Right renal pelvis (tissue), 4 donors: ENCODE measurements at regions not wholly inside any gene's neighbourhood (a gene's known extent, or its start where the extent isn't known, plus 50 kb on each side); places are given as distances from the start of the nearest gene placed in this dataset.

Source experiments
- DNase-seq, 4 donors: peaks; one replicate each; pipeline ENCODE4 v3.0.0-alpha.2; 2013; ENCODE audit warnings: low read depth in 4 of 4, low spot score in 3 of 4, missing footprints in 1 of 4

DNA sequence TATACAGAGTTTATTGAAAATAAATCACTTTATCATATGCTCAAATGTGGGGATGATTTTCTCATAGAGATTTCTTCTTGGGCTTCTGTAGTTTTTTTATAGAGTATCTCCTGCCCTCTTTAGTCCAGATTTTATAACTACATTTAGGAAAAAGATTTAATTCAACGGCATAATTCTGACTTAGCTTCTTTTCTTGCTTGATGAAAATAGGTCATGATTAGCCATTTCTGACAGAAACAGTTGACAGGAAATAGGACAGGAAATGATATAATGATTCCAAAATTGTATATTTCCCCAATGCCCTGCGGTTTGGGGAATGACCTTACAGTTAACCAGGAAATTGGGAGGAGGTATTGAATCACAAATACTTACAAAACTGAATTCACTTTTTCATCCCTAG lies 1531.9 kb upstream of the ACVR2A start:
- DNase-seq = peak in 1 of 4 donors; percentile 36

DNA sequence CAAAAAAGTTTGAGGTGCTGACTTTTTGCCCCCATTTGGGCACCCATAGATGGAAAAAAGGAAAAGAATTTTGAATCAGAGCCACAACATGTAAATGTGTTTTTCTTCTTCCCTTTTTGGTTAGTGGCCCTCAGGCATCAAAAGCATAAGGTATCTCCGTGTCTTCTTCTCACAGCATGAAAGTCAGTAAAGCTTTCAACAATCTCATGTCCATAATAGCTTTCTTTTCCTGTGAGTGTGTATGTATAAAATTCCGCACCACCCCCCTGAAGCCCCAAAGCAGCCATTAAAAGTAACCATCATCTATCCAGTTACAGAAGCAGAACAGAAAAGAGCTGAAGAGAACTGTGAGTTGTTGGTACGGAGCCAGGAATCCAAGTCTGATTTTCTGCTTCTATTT lies 1539.7 kb upstream of the ACVR2A start:
- no peak for DNase-seq

DNA sequence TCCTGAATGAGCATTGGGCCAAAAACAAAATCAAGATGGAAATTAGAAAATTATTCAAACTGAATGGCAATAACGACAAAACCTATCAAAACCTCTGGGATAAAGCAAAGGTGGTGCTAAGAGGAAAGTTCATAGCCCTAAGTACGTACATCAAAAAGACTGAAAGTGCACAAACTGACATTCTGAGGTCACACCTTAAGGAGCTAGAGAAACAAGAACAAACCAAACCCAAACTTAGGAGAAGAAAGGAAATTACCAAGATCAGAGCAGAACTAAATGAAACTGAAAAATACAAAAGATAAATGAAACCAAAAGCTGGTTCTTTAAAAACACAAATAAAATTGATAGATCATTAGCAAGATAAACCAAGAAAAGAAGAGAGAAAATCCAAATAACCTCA lies 1543.5 kb upstream of the ACVR2A start:
- no peak for DNase-seq

DNA sequence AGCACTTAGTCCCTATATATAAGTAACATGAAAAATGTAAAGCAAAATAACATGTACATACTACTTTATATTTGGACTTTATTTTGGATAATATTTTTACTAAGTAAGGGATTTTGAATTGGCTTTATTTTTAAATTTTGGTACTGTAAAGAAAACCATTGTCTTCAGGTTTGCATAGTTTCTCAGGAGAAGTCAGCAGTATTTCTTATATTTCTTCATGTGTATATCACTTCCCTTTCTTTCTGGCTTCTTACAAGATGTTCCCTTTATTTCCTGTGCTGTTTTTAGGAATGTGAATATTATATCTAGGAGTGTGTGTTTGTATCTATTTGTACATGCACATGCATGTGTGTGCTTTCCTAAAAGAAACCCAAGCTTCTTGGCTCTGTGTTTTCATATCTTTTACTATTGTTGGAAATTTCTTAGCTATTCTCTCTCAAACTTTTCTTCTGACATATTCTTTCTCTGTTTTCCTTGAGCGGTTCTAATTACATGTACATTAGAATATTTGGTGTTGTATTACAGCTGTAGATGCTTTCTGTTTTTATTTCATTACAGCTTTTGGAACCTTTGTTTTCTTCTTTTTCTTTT lies 1549.7 kb upstream of the ACVR2A start:
- DNase-seq = no peak

DNA sequence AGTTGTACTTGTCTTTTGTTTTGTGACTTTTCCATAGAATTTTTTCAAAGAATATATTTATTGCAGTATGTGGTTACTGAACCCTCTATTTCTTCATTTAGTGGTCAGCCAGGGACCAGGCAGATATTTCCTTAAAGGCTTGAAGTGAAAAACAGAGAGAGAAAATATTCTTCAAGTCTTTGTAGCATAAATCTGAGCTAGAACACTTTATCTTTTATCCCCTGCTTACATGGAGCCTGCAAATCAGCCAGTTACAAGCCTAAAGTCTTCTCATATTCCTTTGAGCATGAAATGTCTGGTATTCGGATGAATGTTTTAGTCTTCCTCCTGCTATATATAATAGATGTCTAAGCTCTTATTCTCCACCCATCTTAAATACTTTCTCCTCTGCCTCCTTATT lies 1557.5 kb upstream of the ACVR2A start:
- DNase-seq = no peak

DNA sequence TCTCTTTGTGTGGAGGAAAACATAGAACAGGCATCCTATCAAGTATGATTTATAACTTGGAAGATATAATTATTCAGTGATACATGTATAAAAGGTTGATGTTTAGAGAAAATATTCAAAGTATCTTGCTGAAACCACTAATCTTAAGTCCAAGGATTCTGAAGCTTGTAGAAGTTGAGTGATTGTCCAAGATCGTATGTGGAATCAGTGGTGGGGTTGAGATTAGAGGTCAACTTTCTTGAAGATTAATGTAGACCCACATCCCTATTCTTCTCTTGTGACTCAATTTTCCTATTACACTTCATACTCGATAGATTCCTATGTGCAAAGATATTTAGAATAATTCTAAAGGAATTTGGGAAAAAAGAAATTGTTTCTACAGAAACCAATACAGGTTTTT lies 1565.9 kb upstream of the ACVR2A start:
- DNase-seq = no peak

DNA sequence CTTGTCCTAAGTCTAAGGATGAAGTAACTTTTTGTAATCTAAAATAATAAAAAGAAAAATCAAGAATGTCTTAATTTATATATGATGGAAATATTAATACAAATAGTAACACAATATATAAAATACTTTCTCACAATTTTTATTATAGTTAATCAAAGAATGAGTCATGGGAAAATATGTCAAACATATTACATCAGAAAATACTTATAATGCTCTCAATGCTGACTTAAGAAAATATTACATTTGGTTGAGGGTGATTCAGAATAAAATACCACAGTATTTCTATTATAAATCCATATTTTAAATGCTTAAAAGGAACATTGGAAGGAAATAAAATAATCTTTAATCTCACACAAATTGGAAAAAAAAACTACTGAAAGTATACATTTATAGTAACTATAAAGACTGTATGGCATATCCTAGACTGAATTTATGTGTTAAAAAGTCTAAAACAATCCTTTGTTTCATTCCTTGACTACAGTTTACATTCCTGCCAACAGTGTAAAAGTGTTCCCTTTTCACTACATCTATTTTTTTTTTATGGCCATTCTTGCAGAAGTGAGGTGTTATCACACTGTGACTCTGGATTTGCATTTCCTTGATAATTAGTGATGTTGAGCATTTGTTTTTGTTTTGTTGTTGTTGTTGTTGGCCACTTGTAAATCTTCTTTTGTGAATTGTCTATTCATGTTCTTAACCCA lies 1573.5 kb upstream of the ACVR2A start:
- no peak for DNase-seq

DNA sequence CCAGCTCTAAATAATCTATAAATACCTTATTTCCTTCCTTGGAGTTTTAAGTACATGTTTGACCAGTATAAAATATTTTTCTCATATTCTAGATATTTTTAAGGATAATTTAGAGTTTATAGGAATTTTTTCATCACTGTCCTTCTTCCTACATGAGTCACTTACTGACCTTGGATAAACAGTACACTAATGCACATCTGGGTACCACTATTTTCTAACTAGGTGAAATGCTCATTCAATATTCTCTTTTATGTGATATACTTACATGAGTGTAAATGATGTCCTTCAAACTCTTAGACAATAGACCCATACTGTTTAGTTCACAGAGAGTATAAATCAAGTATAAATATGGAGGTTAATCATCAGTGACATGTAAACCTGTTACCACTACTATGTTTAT lies 1574.2 kb upstream of the ACVR2A start:
- no peak for DNase-seq

DNA sequence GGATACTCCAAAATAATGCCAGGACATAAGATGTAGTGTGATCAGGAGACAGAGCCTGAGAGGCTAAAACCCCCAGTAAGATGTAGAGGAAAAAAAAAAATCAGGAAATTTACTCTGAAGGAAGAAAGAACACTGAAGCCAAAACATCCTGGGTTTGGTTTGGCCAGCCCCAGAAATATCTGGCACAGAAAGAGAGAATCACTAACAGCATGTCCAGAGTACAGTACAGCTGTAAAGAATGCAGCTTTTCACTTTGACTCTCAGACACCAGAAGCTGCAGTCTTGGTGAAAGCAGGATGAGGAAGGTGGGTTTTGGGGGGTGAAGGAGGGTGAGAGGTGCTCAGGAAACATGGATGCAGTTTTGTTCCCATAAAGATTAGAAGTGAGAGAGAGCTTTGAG lies 1577.7 kb upstream of the ACVR2A start:
- no peak for DNase-seq

DNA sequence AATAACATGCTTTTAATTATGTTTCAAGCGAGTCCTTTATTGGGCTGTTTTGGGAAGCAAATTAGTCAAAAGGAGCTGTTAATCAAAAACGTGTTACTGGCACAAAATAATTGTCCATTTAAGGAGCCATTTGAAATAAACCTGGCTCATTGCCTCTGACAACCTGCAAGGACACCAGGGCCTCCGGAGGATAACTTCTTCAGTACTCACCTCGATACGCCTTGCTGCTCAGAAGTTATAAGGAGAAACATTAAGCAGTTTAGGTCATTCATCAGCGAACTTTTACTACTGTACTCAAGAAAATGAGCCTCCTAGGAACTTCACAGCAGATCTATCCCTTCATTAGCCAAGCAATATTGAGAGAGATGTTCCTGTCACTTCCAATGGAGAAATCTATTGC lies 1579.2 kb upstream of the ACVR2A start:
- no peak for DNase-seq

DNA sequence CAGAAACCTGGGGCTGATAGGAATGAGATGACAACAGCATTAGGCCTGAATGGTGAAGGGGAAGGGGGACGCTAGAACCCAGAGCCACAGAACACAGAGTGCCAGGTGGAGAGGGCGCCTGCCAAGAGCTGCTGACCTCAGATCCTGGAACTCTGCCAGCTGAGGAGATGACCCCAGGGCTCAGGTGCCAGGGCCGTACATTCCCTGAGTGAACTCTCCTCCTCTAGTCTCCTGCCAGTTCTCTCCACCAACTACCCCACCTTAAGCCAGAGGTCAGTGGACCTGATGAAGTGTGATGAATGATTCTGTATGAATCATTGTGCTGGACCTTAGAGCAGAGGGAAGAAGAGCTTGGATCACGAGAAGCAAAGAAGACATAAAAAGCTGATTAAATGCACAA lies 1582.2 kb upstream of the ACVR2A start:
- DNase-seq = no peak

DNA sequence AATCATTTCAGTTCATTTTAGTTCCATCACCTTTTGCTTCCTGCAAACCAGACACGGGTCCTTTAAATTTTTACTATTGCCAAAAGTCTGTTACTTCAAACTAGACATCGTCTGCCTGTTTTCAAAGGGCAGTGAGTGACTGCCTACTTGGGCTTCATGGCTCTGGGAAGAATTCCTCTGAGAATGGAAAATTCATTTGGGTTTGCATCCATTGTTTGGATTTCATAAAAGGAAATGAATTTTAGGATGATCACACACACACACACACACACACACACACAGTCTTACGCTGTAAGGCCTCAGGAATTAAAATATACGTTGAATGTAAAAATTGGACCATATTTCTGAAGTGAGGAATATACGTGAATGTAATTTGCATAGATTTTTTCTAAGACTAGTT lies 1584.3 kb upstream of the ACVR2A start:
- DNase-seq = no peak

DNA sequence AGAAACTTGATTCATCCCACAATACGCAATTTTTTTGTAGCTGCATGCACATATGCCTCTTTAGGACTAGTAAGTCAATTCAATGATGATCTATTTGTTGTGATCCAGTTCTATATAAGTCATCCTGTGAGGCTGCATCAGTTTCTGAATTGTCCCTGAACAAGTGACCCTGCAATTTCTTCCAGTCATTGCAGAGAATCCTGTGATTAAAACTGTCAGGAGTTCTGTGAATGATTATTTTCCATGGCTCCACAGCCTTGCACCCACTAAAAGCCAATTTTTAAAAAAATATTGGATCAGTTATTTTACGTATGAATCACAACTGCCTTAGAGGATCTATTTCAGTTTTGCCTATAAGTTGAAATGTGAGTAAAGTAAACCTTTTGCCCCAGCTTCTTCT lies 1585.0 kb upstream of the ACVR2A start:
- no peak for DNase-seq

DNA sequence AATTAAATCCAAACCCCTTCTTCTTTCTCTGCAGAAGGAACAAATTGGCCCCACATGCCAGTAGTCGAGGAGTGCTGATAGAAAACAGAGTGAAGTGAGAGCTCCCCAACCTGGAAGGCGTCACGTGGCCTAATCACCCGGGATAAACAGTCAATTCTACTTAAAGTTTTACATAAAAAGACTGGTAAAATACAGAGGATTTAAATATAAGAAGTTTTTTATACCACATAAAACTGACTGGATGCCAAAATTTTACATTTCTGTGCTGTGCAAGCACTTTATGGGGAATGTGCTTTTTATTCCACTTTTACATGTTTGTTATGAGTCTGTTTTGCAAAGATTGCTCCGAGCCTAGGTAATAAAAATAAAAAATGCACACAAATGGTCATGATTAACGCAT lies 1586.8 kb upstream of the ACVR2A start:
- DNase-seq = no peak

DNA sequence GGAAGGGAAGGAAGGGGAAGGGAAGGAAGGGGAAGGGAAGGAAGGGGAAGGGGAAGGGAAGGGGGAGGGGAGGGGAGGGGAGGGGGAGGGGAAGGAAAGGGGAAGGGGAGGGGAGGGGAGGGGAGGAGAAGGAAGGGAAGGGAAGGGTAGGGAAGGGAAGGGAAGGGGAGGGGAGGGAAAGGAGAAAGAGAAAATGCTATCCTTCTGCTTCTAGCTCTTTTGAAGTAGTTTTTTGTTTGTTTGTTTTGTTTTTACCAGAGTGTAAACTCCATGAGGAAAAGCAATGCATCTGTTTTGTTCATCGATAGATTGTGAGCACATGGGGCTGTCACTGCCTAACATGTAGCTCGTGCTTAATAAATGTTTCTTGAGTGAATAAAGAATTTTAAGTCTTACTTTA lies 1592.7 kb upstream of the ACVR2A start:
- DNase-seq = no peak

DNA sequence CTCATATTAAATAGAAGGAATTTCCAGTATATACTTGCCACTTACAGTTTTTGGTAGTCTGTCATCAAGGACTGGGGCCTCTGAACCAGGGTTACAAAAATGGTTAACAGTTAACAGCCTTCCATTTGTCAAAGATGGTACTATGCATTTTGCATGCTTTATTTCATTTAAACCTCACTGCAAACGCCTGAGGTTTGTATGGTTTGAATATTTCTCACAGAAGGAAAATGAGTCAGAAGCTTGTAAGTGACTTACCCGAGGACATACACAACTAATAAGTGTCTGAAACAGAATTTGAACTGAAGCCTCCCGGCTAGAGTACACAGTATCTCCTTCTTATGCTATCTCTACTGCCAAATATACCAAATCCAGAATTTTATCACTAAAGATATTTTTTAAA lies 1593.5 kb upstream of the ACVR2A start:
- DNase-seq = no peak

DNA sequence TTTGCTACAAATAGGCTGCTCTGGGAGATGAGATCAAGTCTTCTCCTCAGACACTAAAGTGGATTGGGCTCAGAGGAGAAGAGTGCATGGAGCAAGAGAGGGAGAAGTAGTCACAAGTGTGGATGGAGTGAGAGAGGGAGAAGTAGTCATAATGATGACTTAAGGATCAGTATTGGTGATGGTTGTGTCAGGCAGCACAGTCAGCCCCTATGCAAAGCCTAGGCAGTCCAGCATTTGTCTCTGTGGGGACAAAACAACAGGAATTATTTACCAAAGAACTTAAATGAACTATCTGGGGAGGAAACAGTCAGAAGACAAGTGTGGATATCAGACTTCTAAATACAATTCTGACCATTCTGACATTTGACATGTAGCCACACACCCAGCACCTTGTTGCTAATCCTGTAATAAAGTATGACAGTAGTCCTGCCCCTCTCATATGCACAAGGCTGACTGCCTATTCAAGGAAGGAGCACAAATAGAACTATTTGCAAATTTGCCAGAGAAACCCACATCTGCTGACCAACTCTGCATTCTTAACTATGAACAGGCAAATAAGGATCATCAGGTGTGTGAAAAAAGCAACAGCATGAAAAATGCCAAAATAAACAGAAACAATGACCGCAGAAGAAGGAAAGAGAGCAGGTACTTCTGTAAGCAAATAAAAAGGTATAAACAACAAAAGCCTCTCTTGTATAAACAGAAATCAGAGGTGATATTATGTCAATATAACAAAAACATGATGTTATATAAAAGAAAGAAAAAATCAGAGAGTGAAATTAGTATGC lies 1597.9 kb upstream of the ACVR2A start:
- DNase-seq = no peak

DNA sequence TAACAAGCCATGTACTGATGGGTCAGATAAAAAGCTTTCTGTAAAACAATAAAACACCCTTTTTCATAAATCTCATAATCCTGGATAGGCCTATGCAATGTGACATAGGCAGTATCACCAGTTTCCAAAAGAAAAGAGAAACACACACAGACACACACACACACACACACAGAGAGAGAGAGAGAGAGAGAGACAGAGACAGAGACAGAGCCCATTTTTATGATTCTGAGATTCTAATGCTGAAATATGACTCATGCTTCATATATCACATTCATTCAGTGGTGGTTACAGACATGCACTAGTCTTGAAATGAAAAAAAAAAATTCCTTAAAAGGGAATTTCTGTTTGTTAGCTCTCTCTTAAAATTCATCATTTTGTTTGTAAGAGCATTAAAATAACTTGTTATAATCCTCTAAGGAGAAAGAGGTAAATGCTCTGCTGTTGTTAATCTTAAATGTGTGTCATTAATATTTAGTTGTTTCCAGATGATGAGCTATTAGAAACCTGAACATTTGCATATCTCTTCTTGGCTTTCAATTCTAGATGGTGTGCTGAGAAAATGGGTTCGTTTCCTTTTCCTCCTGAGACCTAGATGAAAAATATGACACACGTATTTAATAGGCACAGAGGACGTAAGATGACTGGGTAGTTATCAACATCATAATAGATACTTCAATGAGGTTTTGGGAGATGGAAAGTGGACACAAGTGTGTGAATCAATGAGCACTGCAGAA lies 1598.7 kb upstream of the ACVR2A start:
- DNase-seq = no peak

DNA sequence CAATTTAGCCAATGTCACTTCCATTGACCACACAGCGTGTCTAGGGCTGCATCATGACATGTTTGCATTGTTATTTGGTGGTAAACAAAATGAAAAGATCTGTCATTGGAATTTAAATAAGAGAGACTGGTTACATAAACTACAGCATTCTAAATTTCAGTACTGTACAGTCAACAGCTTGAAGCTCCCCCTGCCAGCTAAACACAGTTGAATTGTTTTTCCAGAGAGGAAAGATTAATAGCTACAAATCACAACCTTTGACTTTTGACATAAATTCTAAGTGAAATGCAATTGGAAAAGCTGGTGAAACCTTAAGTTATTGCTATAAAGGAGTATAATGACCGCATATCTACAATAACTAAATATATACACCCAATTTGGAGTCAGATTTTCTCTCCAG lies 1600.0 kb upstream of the ACVR2A start:
- DNase-seq = peak in 3 of 4 donors; percentile 12 to 16 (median 13)

DNA sequence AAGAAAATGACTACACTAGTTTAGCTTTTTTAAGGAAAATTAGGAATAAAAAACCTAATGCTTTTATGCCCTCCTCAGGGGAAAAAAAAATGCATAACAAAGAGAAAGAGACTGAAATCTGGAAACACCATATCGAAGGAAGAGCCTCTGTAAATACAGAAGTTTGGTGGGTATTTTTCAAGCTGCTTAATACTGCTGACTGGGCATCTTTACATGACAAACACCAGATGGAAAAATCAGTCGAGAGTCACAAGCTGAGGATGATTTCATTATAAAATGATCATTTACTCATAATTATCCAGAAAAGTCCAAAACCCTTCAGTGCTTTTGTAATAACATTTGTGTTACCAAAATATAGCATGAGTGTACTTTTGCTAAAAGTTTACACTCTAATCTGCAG lies 1600.7 kb upstream of the ACVR2A start:
- DNase-seq = no peak

DNA sequence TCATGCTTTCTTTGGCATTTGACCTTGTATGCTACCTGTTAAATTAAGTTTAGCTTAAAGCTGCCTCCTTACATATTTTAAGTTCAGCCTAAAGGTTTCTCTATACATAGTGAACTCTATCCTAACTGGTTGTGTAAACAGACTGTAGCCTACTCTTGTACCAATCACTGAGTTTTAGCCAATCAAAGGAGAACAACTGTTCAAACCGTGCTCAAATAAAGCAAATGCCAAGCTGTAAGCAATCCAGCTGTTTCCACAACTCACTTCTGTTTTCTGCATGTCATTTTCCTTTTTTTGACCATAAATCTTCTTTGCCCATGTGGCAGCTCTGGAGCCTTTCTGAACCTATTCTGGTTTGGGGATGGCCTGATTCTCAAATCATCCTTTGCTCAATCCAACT lies 1603.8 kb upstream of the ACVR2A start:
- no peak for DNase-seq
